ENCODE measurements at regions not wholly inside any gene's neighbourhood (a gene's known extent, or its start where the extent isn't known, plus 50 kb on each side); places are given as distances from the start of the nearest gene placed in this dataset.

DNA sequence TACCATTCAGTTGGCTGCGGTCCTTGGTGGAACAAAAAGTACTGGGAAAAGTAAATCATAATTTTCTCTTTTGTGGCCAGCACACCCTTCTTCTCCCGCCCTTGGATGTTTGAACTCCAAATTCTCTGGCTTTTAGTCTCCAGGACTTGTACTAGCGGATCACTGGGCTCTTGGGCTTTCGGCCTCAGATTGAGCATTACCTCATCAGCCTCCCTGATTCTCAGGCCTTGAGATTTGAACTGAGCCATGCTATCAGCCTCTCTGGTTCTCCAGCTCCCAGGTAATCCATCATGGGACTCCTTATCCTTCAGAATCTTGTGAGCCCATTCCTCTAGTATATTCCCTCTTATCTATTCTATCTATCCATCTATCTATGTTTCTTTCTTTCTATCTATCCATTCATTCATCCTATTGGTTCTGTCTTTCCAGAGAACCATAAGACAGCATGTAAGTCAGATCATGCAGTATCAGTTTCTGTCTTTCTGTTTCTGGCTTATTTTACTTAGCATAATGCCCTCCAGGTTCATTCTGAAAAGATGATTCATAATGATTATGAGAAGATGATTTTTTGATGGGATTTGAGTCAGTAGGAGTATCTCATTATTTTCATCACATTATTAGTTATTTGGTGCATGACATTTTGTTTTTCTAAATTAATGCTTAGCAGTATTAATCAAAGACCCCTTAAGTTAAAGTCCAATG lies 814.9 kb downstream of the LRFN5 start:
- Histone ChIP-seq H3K9me3 (ENCODE audit: control insufficient read depth, low read length) (no peaks in the 10 kb centered on the region), H3K27ac (ENCODE audit: low read depth, low read length, severe bottlenecking) (no peak overlapping the region), H3K4me3 (ENCODE audit: extremely low read depth, insufficient read depth, low read length, poor library complexity, severe bottlenecking) (no peak overlapping the region), H3K4me1 (ENCODE audit: control insufficient read depth, insufficient read depth, low read length, poor library complexity, severe bottlenecking) (no peaks in the 10 kb centered on the region), H3K36me3 (ENCODE audit: control insufficient read depth, insufficient read depth, low read length) (no peaks in the 10 kb centered on the region)
- 91 to 98% methylated on average over 3 to 4 of the region's 4 CpGs for WGBS, 2 experiments (ENCODE audit: insufficient coverage in 2 of 2)

DNA sequence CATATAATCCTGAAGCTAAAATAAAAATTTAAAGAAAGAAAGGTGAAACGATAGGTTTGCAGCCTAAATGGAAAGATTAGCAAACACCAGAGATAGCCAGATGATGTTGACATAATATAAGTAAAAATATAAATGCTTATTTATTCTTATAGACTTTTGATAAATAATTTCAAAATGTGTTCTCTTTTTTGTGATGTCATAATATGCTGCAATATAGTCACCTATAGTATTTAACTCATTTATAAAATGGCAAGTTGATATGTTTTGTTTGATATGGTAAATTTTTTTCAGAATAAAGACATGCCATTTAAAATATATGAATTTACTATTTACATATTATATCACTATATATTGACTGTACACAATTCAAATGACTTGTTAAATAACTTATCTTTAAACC lies 813.4 kb downstream of the LRFN5 start:
- no peaks in the 10 kb centered on the region for H3K9me3 ChIP-seq (ENCODE audit: control insufficient read depth, low read length)
- no CpG with 5 or more reads among the region's 1 CpG for WGBS, 2 experiments (ENCODE audit: insufficient coverage in 2 of 2)

DNA sequence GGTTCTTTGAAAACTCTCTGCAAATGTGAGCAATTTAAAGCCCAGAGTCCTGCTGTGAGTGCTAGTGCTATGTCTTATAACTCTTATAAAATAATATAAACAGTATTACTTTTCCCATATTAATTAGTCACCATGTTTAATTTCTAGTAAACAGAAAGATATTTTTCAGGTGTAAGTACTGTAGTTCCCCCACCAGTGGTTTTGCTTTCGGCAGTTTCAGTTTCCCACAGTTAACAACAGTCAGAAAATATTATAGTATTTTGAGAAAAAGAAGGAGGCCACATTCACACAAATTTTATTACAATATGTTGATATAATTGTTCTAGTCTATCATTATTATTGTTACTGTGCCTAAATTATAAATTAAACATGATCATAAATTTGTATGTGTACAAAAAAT lies 800.5 kb downstream of the LRFN5 start:
- no CpG with 5 or more reads among the region's 1 CpG for WGBS, 2 experiments (ENCODE audit: insufficient coverage in 2 of 2)
- H3K4me1 ChIP-seq (ENCODE audit: control insufficient read depth, insufficient read depth, low read length, poor library complexity, severe bottlenecking) = no peaks in the 10 kb centered on the region
- H3K4me3 ChIP-seq (ENCODE audit: extremely low read depth, insufficient read depth, low read length, poor library complexity, severe bottlenecking) = no peak overlapping the region
- H3K36me3 ChIP-seq (ENCODE audit: control insufficient read depth, insufficient read depth, low read length) = no peaks in the 10 kb centered on the region
- H3K27ac ChIP-seq (ENCODE audit: low read depth, low read length, severe bottlenecking) = no peak overlapping the region
- H3K9me3 ChIP-seq (ENCODE audit: control insufficient read depth, low read length) = no peaks in the 10 kb centered on the region

More for the DNA sequence above, 813.4 kb downstream of the LRFN5 start:
- H3K36me3 ChIP-seq (ENCODE audit: control insufficient read depth, insufficient read depth, low read length) = no peaks in the 10 kb centered on the region
- H3K4me1 ChIP-seq (ENCODE audit: control insufficient read depth, insufficient read depth, low read length, poor library complexity, severe bottlenecking) = no peaks in the 10 kb centered on the region
- no peak overlapping the region for H3K27ac ChIP-seq (ENCODE audit: low read depth, low read length, severe bottlenecking)
- H3K4me3 ChIP-seq (ENCODE audit: extremely low read depth, insufficient read depth, low read length, poor library complexity, severe bottlenecking) = no peak overlapping the region

DNA sequence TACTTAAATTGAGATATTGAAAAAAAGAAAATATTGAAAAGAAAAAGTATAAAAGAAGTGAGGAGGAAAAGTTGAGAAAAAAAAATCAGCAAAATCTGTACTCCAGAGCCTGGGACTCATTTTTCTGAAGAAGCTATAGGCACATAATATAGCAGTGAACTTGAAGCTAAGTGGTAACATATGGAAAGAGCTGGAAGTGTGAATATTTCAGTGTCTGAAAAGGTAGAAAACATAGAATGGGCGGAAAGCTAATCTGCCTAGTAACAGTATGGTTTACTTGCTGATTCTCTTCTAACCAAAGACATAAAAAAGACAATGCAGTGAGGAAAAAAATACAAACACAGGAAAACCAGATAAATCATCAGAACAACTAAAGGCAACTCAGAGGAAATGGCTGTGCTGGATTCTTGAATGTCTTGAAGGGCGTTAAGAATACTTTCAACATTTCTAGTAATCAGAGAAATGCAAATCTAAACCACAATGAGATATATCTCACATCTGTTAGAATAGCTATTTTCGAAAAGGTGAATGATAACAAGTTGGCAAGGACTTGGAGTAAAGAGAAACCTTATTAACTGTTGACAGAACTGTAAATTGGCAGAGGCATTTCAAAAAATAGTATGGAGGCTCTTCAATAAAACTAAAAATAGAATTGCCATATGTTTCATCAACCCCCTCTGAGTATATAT lies 784.6 kb downstream of the LRFN5 start:
- WGBS, 2 experiments (ENCODE audit: insufficient coverage in 2 of 2) = no CpG with 5 or more reads among the region's 3 CpGs
- no peaks in the 10 kb centered on the region for H3K4me1 ChIP-seq (ENCODE audit: control insufficient read depth, insufficient read depth, low read length, poor library complexity, severe bottlenecking)
- H3K4me3 ChIP-seq (ENCODE audit: extremely low read depth, insufficient read depth, low read length, poor library complexity, severe bottlenecking) = no peak overlapping the region

DNA sequence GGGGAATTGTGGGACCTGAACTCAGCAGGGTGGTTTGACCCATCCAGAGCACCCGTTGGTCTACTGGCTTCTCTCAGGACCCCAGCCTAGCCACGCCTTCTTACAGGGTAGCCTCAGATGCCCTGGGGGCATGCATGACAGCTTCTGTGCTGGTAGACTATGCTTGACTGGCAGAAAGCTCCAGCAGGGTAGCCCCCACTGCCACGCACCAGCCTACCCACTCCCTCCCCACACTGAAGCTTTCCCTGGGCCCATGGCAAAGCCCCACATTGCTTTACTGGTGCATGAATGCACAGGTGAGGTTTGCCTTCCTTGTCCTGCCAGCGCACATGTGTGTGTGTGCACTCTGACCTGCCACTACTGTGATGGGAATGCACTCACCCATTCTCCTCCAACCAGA lies 772.2 kb downstream of the LRFN5 start:
- 82 to 89% methylated on average over 4 of the region's 4 CpGs for WGBS, 2 experiments (ENCODE audit: insufficient coverage in 2 of 2)
- Histone ChIP-seq H3K4me1 (ENCODE audit: control insufficient read depth, insufficient read depth, low read length, poor library complexity, severe bottlenecking) (no peaks in the 10 kb centered on the region), H3K27ac (ENCODE audit: low read depth, low read length, severe bottlenecking) (no peak overlapping the region), H3K4me3 (ENCODE audit: extremely low read depth, insufficient read depth, low read length, poor library complexity, severe bottlenecking) (no peak overlapping the region), H3K36me3 (ENCODE audit: control insufficient read depth, insufficient read depth, low read length) (no peaks in the 10 kb centered on the region), H3K9me3 (ENCODE audit: control insufficient read depth, low read length) (no peaks in the 10 kb centered on the region)

More for the DNA sequence above, 784.6 kb downstream of the LRFN5 start:
- Histone ChIP-seq H3K9me3 (ENCODE audit: control insufficient read depth, low read length) (no peaks in the 10 kb centered on the region), H3K36me3 (ENCODE audit: control insufficient read depth, insufficient read depth, low read length) (no peaks in the 10 kb centered on the region), H3K27ac (ENCODE audit: low read depth, low read length, severe bottlenecking) (no peak overlapping the region)

DNA sequence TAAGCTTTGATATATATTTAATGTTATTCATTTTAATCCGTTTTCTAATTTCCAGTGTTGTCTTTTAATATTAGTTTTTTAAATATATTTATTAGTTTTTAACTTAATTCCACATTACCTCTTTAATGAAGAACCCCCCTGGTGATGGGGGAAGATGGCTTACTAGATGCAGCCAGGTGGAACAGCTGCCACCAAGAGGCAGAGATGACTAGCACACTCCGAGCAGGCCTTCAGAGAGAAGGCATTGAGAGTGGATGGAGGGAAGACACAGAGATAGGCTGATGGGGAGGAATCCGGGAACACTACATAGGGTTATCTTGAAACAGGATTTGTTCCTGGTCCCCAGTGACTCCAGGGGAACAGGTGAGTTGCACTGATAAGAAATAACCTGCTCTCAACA lies 771.6 kb downstream of the LRFN5 start:
- no peak overlapping the region for H3K4me3 ChIP-seq (ENCODE audit: extremely low read depth, insufficient read depth, low read length, poor library complexity, severe bottlenecking)
- H3K9me3 ChIP-seq (ENCODE audit: control insufficient read depth, low read length) = no peaks in the 10 kb centered on the region
- no peaks in the 10 kb centered on the region for H3K4me1 ChIP-seq (ENCODE audit: control insufficient read depth, insufficient read depth, low read length, poor library complexity, severe bottlenecking)
- no peak overlapping the region for H3K27ac ChIP-seq (ENCODE audit: low read depth, low read length, severe bottlenecking)
- 86 to 92% methylated on average over 1 to 2 of the region's 3 CpGs for WGBS, 2 experiments (ENCODE audit: insufficient coverage in 2 of 2)
- no peaks in the 10 kb centered on the region for H3K36me3 ChIP-seq (ENCODE audit: control insufficient read depth, insufficient read depth, low read length)

DNA sequence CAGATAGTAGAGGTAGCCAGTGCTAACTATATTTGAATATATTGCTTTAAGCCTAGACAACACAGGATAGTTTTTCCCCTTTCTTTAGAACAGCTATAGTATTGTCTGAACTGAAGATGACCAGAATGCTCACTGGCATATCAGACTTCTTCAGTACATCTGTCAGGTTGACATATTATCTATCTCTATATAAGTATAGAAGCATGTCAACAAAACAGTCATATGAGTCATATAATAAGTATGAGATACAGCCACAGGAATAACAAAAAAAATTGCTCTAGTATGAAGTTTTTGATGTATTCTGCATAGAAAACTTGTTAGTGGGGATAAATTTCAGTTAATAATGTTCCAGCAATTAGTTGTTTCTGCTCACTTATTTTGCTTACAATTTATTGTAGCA lies 767.7 kb downstream of the LRFN5 start:
- Histone ChIP-seq H3K4me3 (ENCODE audit: extremely low read depth, insufficient read depth, low read length, poor library complexity, severe bottlenecking) (no peak overlapping the region), H3K9me3 (ENCODE audit: control insufficient read depth, low read length) (no peaks in the 10 kb centered on the region)

DNA sequence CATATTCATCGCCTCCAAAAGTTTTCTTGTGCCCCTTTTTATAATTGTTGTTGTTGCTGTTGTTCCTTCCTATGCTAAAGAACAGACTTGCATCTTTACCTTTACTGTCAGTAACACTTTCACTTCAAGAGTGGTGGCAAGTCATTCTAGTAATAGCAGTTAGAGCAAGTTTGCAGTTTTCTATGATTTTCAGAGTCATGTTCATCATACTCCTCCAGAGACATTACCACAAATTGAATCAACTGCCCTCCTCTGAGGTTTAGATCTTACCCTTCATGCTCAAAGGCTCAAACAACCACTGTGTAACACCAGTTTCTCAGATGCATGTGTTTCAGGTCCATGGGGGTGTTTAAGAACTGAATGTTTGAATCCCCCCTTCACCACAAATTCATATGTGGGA lies 763.4 kb downstream of the LRFN5 start:
- no peak overlapping the region for H3K4me3 ChIP-seq (ENCODE audit: extremely low read depth, insufficient read depth, low read length, poor library complexity, severe bottlenecking)
- H3K27ac ChIP-seq (ENCODE audit: low read depth, low read length, severe bottlenecking) = no peak overlapping the region
- no CpG with 5 or more reads among the region's 1 CpG for WGBS, 2 experiments (ENCODE audit: insufficient coverage in 2 of 2)
- no peaks in the 10 kb centered on the region for H3K36me3 ChIP-seq (ENCODE audit: control insufficient read depth, insufficient read depth, low read length)
- H3K9me3 ChIP-seq (ENCODE audit: control insufficient read depth, low read length) = no peaks in the 10 kb centered on the region
- H3K4me1 ChIP-seq (ENCODE audit: control insufficient read depth, insufficient read depth, low read length, poor library complexity, severe bottlenecking) = no peaks in the 10 kb centered on the region

More for the DNA sequence above, 767.7 kb downstream of the LRFN5 start:
- Histone ChIP-seq H3K27ac (ENCODE audit: low read depth, low read length, severe bottlenecking) (no peak overlapping the region), H3K4me1 (ENCODE audit: control insufficient read depth, insufficient read depth, low read length, poor library complexity, severe bottlenecking) (no peaks in the 10 kb centered on the region), H3K36me3 (ENCODE audit: control insufficient read depth, insufficient read depth, low read length) (no peaks in the 10 kb centered on the region)

DNA sequence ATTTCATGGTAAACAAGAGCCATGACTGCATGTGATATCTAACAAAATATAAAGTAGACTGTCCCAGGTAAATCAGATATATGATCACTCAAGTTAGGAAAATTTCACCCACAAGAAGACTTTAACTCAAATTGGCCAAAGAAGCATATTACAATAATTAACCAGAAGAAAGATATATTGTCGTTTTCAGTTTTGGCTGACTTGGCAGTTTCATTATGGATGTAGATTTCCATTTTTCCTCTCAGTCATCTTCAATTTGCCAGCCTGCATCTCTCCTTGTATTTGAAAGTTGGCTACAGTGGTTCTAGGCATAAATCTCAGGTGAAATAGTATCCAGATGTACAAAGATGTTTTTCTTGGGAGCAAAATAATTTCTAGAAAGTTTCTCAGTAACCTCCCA lies 761.6 kb downstream of the LRFN5 start:
- no CpG with 5 or more reads among the region's 1 CpG for WGBS, 2 experiments (ENCODE audit: insufficient coverage in 2 of 2)
- H3K4me1 ChIP-seq (ENCODE audit: control insufficient read depth, insufficient read depth, low read length, poor library complexity, severe bottlenecking) = no peaks in the 10 kb centered on the region
- H3K36me3 ChIP-seq (ENCODE audit: control insufficient read depth, insufficient read depth, low read length) = no peaks in the 10 kb centered on the region
- no peaks in the 10 kb centered on the region for H3K9me3 ChIP-seq (ENCODE audit: control insufficient read depth, low read length)
- H3K27ac ChIP-seq (ENCODE audit: low read depth, low read length, severe bottlenecking) = no peak overlapping the region
- no peak overlapping the region for H3K4me3 ChIP-seq (ENCODE audit: extremely low read depth, insufficient read depth, low read length, poor library complexity, severe bottlenecking)

DNA sequence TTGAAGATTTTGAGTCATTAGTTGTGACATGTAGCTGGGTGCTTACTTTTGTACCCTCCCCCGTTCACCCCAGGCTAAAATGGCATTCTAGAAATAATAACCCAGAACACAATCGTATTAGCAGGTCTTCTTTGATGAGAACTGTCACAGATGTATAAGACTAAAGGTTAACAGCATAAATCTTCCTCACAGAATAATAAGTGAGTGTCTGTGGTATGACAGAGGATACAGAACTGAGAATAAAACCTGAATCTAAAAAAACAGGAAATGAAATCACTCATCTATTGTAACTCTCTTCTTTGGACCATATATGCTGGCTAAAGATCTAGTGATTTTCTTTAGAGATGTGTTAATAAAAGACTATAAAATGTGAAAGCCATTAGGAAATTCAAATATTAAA lies 746.6 kb downstream of the LRFN5 start:
- no peaks in the 10 kb centered on the region for H3K4me1 ChIP-seq (ENCODE audit: control insufficient read depth, insufficient read depth, low read length, poor library complexity, severe bottlenecking)
- no peak overlapping the region for H3K4me3 ChIP-seq (ENCODE audit: extremely low read depth, insufficient read depth, low read length, poor library complexity, severe bottlenecking)
- H3K9me3 ChIP-seq (ENCODE audit: control insufficient read depth, low read length) = no peaks in the 10 kb centered on the region
- no peak overlapping the region for H3K27ac ChIP-seq (ENCODE audit: low read depth, low read length, severe bottlenecking)
- no CpG with 5 or more reads among the region's 2 CpGs for WGBS, 2 experiments (ENCODE audit: insufficient coverage in 2 of 2)
- H3K36me3 ChIP-seq (ENCODE audit: control insufficient read depth, insufficient read depth, low read length) = no peaks in the 10 kb centered on the region

DNA sequence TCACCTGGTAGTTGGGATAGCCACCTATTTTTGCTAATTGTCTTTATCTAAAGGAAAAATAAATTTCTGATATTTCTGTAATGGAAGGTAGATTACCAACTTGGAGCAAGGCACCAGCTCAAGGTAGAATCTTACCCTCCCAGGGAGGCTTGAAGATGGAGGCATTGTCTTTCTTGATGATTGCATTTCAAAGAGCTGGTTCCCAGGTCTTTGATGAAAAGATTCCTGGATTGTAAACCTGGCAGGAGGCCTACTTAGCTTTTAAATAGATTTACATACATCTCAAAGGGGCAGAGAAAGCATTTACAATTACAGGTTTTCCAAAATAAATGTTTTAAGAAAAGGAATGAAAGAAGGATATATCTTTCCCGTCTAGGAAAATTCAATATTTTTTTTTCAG lies 729.2 kb downstream of the LRFN5 start:
- H3K4me1 ChIP-seq (ENCODE audit: control insufficient read depth, insufficient read depth, low read length, poor library complexity, severe bottlenecking) = no peaks in the 10 kb centered on the region
- H3K36me3 ChIP-seq (ENCODE audit: control insufficient read depth, insufficient read depth, low read length) = no peaks in the 10 kb centered on the region
- H3K9me3 ChIP-seq (ENCODE audit: control insufficient read depth, low read length) = no peaks in the 10 kb centered on the region
- WGBS, 2 experiments (ENCODE audit: insufficient coverage in 2 of 2) = no CpG with 5 or more reads among the region's 1 CpG
- H3K27ac ChIP-seq (ENCODE audit: low read depth, low read length, severe bottlenecking) = no peak overlapping the region
- H3K4me3 ChIP-seq (ENCODE audit: extremely low read depth, insufficient read depth, low read length, poor library complexity, severe bottlenecking) = no peak overlapping the region
